HG03045 (cell line): ENCODE measurements at regions not wholly inside any gene's neighbourhood (a gene's known extent, or its start where the extent isn't known, plus 50 kb on each side); places are given as distances from the start of the nearest gene placed in this dataset.
"Not testable (repeated sequence)": the region's sequence is repeated elsewhere in the genome, so short reads cannot be mapped to it uniquely, and the experiment has no call there.

Experiments used
- ATAC-seq: cut with Tn5 transposase; IDR thresholded peaks from one replicate; pipeline ENCODE4 v1.9.1; 2021; ENCODE audit warnings: mild to moderate bottlenecking, moderate library complexity; ENCODE audit not compliant: unreplicated experiment

GRCh38 chr9:75455444-75455921, 367.2 kb downstream of the OSTF1 start:
- peak; percentile 83 for ATAC-seq

GRCh38 chr9:75456698-75457097, 368.4 kb downstream of the OSTF1 start:
- ATAC-seq = no peak

- no peak for ATAC-seq
Measured at GRCh38 chr9:75457474-75458011, 369.2 kb downstream of the OSTF1 start.

- not testable (repeated sequence) for ATAC-seq
Measured at GRCh38 chr9:75459311-75459710, 371.0 kb downstream of the OSTF1 start.

- ATAC-seq = no peak
Measured at GRCh38 chr9:75461183-75461582, 372.9 kb downstream of the OSTF1 start.

GRCh38 chr9:75462866-75463265, 374.6 kb downstream of the OSTF1 start:
- ATAC-seq = no peak

- ATAC-seq = no peak
Measured at GRCh38 chr9:75463871-75464270, 375.6 kb downstream of the OSTF1 start.

GRCh38 chr9:75464726-75465125, 376.4 kb downstream of the OSTF1 start:
- no peak for ATAC-seq

- ATAC-seq = no peak
Measured at GRCh38 chr9:75467142-75467541, 378.8 kb downstream of the OSTF1 start.

- no peak for ATAC-seq
Measured at GRCh38 chr9:75471549-75472114, 383.3 kb downstream of the OSTF1 start.

GRCh38 chr9:75482566-75482965, 394.3 kb downstream of the OSTF1 start:
- ATAC-seq = no peak

- no peak for ATAC-seq
Measured at GRCh38 chr9:75483636-75484035, 395.3 kb downstream of the OSTF1 start.

GRCh38 chr9:75487856-75488718, 399.8 kb downstream of the OSTF1 start:
- no peak for ATAC-seq

- no peak for ATAC-seq
Measured at GRCh38 chr9:75488719-75489110, 400.4 kb downstream of the OSTF1 start.

GRCh38 chr9:75490326-75490725, 400.1 kb upstream of the PCSK5 start:
- ATAC-seq = no peak

- ATAC-seq = no peak
Measured at GRCh38 chr9:75491533-75491932, 398.9 kb upstream of the PCSK5 start.

- ATAC-seq = no peak
Measured at GRCh38 chr9:75499812-75500211, 390.7 kb upstream of the PCSK5 start.

- ATAC-seq = no peak
Measured at GRCh38 chr9:75500479-75500878, 390.0 kb upstream of the PCSK5 start.

- not testable (repeated sequence) for ATAC-seq
Measured at GRCh38 chr9:75500940-75501339, 389.5 kb upstream of the PCSK5 start.

- ATAC-seq = no peak
Measured at GRCh38 chr9:75504721-75505120, 385.8 kb upstream of the PCSK5 start.

- ATAC-seq = no peak
Measured at GRCh38 chr9:75505654-75506053, 384.8 kb upstream of the PCSK5 start.

GRCh38 chr9:75529463-75529862, 361.0 kb upstream of the PCSK5 start:
- ATAC-seq = no peak
